Small intestine (tissue), 7 donors: ENCODE measurements at regions not wholly inside any gene's neighbourhood (a gene's known extent, or its start where the extent isn't known, plus 50 kb on each side); places are given as distances from the start of the nearest gene placed in this dataset.
"Not testable (repeated sequence)": the region's sequence is repeated elsewhere in the genome, so short reads cannot be mapped to it uniquely, and the experiment has no call there.

Experiments used
- DNase-seq, 2 donors: peaks; one replicate each; pipeline versions ENCODE4 v3.0.0 to v3.0.0-alpha.2; 2013
- FAIRE-seq: peaks from 2 replicates; lab custom pipeline; 2012; peaks lifted over from hg19 to GRCh38; lab: Jason Lieb, UNC
- H3K27ac ChIP-seq, 3 donors: one replicate each; pipeline ENCODE4 v1.5.1; 2013; ENCODE audit warnings: low read length in 2 of 3, mild to moderate bottlenecking in 2 of 3, control low read depth in 1 of 3, inconsistent platforms in 1 of 3, low read depth in 1 of 3, moderate library complexity in 1 of 3
- H3K27me3 ChIP-seq, 3 donors: one replicate each; pipeline ENCODE4 v1.6.1; 2013; ENCODE audit warnings: low read length in 3 of 3, inconsistent platforms in 1 of 3; ENCODE audit not compliant: control insufficient read depth in 3 of 3, insufficient read depth in 3 of 3
- H3K36me3 ChIP-seq, 3 donors: one replicate each; pipeline ENCODE4 v1.6.1; 2013; ENCODE audit warnings: low read length in 3 of 3, inconsistent platforms in 1 of 3, low read depth in 1 of 3, mild to moderate bottlenecking in 1 of 3, moderate library complexity in 1 of 3; ENCODE audit not compliant: control insufficient read depth in 3 of 3, insufficient read depth in 2 of 3
- H3K4me1 ChIP-seq, 3 donors: one replicate each; pipeline ENCODE4 v1.6.1; 2013; ENCODE audit warnings: low read length in 2 of 3, inconsistent platforms in 1 of 3, low read depth in 1 of 3, mild to moderate bottlenecking in 1 of 3, moderate library complexity in 1 of 3; ENCODE audit not compliant: control insufficient read depth in 3 of 3, insufficient read depth in 2 of 3
- H3K4me3 ChIP-seq, 3 donors: one replicate each; pipeline ENCODE4 v1.5.1; 2013; ENCODE audit warnings: low read length in 3 of 3, control low read depth in 1 of 3, inconsistent platforms in 1 of 3, low read depth in 1 of 3, mild to moderate bottlenecking in 1 of 3, moderate library complexity in 1 of 3
- H3K9me3 ChIP-seq, 2 donors: one replicate each; pipeline ENCODE4 v1.6.1; 2013; ENCODE audit warnings: low read depth in 1 of 2, low read length in 1 of 2; ENCODE audit not compliant: control insufficient read depth in 2 of 2, insufficient read depth in 1 of 2
- WGBS, 3 donors: extraction: QIAGEN DNeasy Blood & Tissue Kit; methylation state at CpG; one replicate each; pipeline ENCODE4 v1.1.7; 2013; 5-methylcytosine and 5-hydroxymethylcytosine counted together
- donor health status: healthy with polysubstance abuse.
- donor health status: control.
- donor health status: control.
- donor health status: Bipolar disorder and iron deficiency.
- donor health status: healthy.

DNA sequence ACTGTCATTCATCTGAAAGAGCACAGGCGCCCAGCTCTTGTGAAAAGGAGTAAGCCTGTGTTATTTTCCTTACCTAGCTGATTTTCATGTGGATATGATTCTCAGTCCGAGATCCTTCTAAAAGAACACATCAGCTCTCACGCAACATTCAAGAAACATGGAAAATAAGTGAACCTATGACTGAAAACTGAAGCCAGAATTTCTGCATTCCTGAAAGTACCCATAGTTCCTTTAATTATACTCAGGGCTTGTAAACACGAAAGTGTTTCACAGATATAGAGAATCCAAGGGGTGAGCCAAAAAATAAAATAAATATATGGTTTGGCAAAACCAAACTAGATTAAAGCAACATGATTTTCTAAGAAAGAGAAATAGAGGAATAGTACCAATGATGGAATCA lies 100.8 kb upstream of the CHMP2B start:
- no peak for DNase-seq
- Histone ChIP-seq H3K4me1 (no peaks in the 10 kb centered on the region), H3K27me3 (no peaks in the 10 kb centered on the region), H3K27ac (no peak overlapping the region), H3K36me3 (no peaks in the 10 kb centered on the region), H3K9me3 (peaks cover 0 to 4% of the 10 kb centered on the region in 2 donors), H3K4me3 (no peak overlapping the region)
- whole genome bisulfite sequencing, 3 donors = 53 to 76% (median 67%) methylated on average over 4 of the region's 4 CpGs
- no peak for FAIRE-seq

DNA sequence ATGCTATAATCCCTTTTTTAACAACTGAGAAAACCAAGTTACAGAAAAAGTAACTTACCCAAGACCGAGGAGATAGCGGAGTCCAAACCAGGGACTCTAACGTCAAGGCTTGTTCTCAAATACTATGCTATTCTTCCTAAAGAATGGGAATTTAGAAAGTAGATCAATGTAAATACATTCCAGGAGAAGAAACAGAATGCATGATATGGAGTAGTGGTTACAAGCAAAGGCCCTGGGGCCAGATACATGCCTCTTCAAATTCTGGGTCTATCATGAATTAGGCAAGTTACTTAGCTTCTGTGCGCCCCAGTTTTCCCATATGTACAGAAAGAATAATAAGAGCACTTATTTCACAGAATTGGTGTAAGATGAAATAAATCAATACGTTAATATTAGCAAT lies 102.0 kb upstream of the CHMP2B start:
- WGBS, 3 donors = 73 to 83% (median 73%) methylated on average over 5 of the region's 5 CpGs
- no peak overlapping the region for H3K4me3 ChIP-seq
- H3K27ac ChIP-seq = no peak overlapping the region
- DNase-seq (no peak), FAIRE-seq (no peak)
- H3K36me3 ChIP-seq = no peaks in the 10 kb centered on the region
- no peaks in the 10 kb centered on the region for H3K4me1 ChIP-seq
- peaks cover 0 to 4% of the 10 kb centered on the region in 2 donors for H3K9me3 ChIP-seq
- H3K27me3 ChIP-seq = no peaks in the 10 kb centered on the region

DNA sequence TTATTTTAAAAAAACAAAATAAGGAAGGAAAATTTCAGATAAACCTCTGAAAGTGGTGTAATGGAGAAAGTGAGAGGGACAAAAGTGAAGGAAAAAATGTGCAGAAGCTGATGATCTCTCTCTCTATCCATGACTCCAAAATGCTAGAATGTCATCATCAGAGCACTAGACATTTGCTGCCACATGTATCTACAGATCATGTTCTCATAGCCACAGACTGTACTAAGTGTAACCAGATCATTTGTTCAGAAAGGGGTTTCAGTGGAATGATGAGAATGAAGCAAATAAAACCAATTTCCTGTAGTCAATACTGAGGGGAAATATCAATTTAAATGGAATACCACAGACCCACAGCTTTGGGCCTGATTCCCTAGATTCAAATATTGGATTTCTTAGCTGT lies 104.3 kb upstream of the CHMP2B start:
- no peak for FAIRE-seq
- DNase-seq = no peak
- Histone ChIP-seq H3K4me3 (no peak overlapping the region), H3K9me3 (peaks cover 0 to 4% of the 10 kb centered on the region in 2 donors), H3K27me3 (no peaks in the 10 kb centered on the region), H3K36me3 (no peaks in the 10 kb centered on the region), H3K27ac (no peak overlapping the region), H3K4me1 (no peaks in the 10 kb centered on the region)

DNA sequence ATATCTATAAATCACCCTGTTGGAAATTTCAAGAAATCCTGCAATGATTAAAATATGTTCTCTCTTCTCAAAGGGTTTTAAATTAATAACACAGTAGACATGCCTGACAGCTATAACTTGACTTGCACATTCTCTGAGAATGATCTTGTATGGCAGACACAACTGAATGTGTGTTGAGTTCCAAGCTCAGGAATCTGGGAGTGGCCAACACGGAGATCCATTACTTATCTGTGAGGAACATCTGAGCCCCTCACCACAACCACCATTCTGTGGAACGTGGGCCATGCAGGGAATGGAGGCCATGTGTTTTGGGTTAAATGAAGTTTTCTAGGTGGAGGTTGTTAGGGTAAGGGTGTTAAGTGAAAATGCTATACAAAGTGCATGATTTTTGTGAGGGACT lies 105.3 kb upstream of the CHMP2B start:
- no peak overlapping the region for H3K4me3 ChIP-seq
- H3K27me3 ChIP-seq = no peaks in the 10 kb centered on the region
- DNase-seq (no peak), FAIRE-seq (no peak)
- 49 to 64% (median 52%) methylated on average over 2 of the region's 2 CpGs for WGBS, 3 donors
- H3K4me1 ChIP-seq = no peaks in the 10 kb centered on the region
- no peaks in the 10 kb centered on the region for H3K36me3 ChIP-seq
- H3K27ac ChIP-seq = no peak overlapping the region
- peaks cover 0 to 4% of the 10 kb centered on the region in 2 donors for H3K9me3 ChIP-seq

DNA sequence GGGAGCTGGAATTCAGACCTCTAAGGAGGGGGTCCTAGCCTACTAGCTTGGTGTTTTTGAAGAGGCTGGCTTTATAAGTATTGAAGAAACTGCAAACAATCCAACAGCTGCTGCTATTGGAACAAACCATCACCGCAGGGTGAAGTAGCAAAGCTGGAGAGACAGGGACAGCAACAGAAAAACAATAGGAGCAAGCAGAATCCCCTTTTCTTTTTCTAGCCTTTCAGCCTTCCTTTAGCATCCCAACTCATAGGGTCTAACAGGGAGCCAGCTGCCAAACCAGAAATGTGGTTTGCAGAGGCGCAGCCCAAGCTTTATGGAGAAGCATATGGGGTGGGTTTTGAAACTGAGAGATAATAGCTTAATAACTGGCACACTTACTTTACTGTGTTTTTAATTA lies 106.2 kb upstream of the CHMP2B start:
- H3K4me1 ChIP-seq = no peaks in the 10 kb centered on the region
- H3K36me3 ChIP-seq = no peaks in the 10 kb centered on the region
- H3K27me3 ChIP-seq = no peaks in the 10 kb centered on the region
- no peak overlapping the region for H3K4me3 ChIP-seq
- H3K27ac ChIP-seq = no peak overlapping the region
- peaks cover 0 to 4% of the 10 kb centered on the region in 2 donors for H3K9me3 ChIP-seq
- FAIRE-seq = no peak
- WGBS, 3 donors = 60 to 71% (median 70%) methylated on average over 2 of the region's 2 CpGs
- DNase-seq = peak in 1 of 2 donors; percentile 5

DNA sequence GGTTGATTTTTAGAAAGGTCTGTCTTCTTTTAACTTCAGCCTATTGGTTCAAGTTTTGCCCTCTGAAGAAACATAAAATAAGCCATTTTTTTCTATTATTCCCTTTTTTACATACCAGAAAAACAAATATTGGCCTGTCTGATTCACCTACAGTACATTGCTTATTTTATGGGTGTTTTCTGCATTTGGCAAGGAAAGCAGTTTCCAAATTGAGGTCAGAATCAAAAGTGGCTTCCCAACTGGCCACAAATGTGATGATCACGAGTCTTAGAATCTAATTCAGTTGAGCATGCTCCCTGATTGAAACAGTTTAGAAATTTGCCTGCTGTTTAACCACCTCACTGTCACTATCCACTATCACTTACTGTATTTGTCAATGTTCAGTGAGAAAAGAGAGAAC lies 106.9 kb upstream of the CHMP2B start:
- DNase-seq = no peak
- Histone ChIP-seq H3K4me1 (no peaks in the 10 kb centered on the region), H3K27me3 (no peaks in the 10 kb centered on the region), H3K36me3 (no peaks in the 10 kb centered on the region), H3K9me3 (peaks cover 0 to 4% of the 10 kb centered on the region in 2 donors), H3K4me3 (no peak overlapping the region), H3K27ac (no peak overlapping the region)
- FAIRE-seq = no peak
- 48 to 58% (median 55%) methylated on average over 1 of the region's 1 CpG for WGBS, 3 donors

DNA sequence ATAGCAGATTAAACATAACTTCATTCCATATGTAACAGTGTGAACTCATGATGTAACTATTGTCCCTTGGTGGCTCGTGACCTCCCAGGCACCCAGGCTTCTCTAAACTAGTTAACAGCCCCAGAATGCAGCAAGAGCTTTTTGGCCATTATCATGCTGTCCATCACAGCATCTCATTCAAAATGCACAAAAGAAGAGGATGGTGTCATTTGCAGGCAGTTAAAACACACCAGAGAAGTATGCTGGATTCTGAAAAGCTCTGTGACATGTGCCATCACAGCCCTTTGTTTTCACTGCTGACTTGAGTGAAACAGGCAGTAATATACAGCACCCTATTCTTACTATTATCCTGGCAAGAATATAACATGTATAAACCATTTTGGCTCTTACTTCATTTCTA lies 117.6 kb upstream of the CHMP2B start:
- 63 to 68% (median 65%) methylated on average over 1 of the region's 1 CpG for WGBS, 3 donors
- FAIRE-seq (no peak), DNase-seq (no peak)
- H3K36me3 ChIP-seq = no peaks in the 10 kb centered on the region
- peaks cover 0 to 5% of the 10 kb centered on the region in 2 donors for H3K9me3 ChIP-seq
- H3K27ac ChIP-seq = no peak overlapping the region
- H3K4me1 ChIP-seq = no peaks in the 10 kb centered on the region
- H3K27me3 ChIP-seq = no peaks in the 10 kb centered on the region
- H3K4me3 ChIP-seq = no peak overlapping the region

DNA sequence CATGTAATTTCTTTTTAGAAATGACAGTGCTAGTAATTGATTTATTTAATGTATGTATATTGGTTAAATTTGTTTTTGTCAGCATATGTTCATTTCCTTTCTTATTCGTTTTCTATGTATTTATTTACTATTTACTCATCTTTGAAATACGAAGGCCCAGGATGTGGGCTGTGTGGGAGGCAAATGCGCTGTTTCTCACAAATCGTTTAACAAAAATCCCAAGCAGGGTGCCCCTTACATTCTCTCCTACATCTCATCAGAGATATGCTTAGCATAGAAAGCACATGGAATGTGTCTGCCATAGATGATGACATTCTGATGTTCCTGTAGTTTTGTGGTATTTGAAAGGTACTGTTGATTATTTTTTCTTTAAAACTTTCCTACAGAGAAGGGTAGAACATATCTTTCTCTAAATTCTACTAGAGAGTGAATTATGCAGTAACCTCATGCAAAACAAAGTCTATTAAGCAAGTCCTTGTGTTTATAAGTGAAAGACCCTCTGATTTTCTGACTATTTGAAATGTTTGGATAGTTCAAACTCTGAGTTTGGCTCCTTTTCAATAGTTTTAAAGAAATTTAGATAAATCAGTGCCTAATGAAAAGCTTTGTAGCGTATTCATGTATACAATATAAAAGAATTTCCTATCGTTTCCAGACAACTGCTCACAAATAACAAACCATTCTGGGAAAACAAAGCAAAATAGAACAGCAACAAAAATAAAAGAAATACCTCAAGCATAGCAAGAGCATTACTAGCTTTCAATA lies 111.1 kb upstream of the VGLL3 start:
- FAIRE-seq (no peak), DNase-seq (no peak)
- H3K4me3 ChIP-seq = no peak overlapping the region
- 69 to 82% (median 79%) methylated on average over 6 of the region's 6 CpGs for WGBS, 3 donors
- peaks cover 2 to 9% of the 10 kb centered on the region in 2 donors for H3K9me3 ChIP-seq
- no peaks in the 10 kb centered on the region for H3K4me1 ChIP-seq
- H3K36me3 ChIP-seq = peaks cover 0 to 2% (median 0%) of the 10 kb centered on the region in 3 donors
- H3K27me3 ChIP-seq = no peaks in the 10 kb centered on the region
- H3K27ac ChIP-seq = no peak overlapping the region

DNA sequence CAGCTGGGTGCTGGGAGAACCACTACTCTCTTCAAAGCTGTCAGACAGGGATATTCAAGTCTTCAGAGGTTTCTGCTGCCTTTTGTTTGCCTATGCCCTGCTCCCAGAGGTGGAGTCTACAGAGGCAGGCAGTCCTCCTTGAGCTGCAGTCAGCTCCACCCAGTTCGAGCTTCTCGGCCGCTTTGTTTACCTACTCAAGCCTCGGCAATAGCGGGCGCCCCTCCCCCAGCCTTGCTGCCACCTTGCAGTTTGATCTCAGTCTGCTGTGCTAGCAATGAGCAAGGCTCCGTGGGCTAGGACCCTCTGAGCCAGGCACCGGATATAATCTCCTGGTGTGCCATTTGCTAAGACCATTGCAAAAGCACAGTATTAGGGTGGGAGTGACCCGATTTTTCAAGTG lies 106.8 kb upstream of the VGLL3 start:
- not testable (repeated sequence) for H3K36me3 ChIP-seq, H3K4me3 ChIP-seq, H3K27ac ChIP-seq, FAIRE-seq, H3K4me1 ChIP-seq, H3K9me3 ChIP-seq, H3K27me3 ChIP-seq, DNase-seq
- WGBS, 3 donors = 91 to 93% (median 91%) methylated on average over 9 of the region's 9 CpGs
